ENCODE measurements at regions not wholly inside any gene's neighbourhood (a gene's known extent, or its start where the extent isn't known, plus 50 kb on each side); places are given as distances from the start of the nearest gene placed in this dataset.

DNA sequence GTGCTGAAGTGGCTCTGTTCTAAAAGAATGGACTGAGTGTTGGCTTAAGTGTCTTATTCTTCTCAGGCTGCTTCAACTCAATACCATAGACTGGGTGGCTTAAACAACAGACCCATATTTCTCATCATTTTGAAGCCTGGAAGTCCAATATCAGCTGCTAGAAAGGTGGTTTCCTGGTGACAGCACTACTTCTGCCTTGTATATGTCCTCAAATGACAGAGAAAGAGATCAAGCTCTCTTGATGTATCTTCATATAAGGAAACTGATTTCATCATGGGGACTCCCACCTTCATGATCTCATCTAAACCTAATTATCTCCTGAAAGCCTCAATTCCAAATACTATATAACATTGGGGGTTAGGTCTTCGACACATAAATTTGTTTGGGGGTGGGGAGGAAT is 449.7 kb upstream of the DSEL start:
- intact Hi-C loops (cut with DNase I) = no loop called here
- DNase-seq (ENCODE audit: low spot score) (no peak), ATAC-seq (no peak)

DNA sequence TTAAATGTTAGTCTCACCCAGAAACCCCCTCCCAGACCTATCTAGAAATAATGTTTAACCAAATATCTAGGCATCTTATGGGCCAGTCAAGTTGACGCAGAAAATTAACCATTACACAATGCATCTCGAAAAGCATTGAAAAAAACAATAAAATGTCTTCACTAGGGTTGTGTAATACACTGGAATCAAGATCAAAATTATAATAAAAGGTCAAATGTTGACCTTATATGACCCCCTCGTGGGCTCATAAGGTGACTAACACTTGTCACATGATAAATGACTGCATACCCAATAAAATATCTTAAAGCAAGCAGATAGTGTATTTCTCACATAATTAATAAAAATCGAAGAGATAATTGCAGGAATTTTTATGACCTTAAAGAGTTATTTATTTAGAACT is 447.9 kb upstream of the DSEL start:
- intact Hi-C loops (cut with DNase I) = no loop called here
- DNase-seq (ENCODE audit: low spot score) = no peak
- no peak for ATAC-seq

DNA sequence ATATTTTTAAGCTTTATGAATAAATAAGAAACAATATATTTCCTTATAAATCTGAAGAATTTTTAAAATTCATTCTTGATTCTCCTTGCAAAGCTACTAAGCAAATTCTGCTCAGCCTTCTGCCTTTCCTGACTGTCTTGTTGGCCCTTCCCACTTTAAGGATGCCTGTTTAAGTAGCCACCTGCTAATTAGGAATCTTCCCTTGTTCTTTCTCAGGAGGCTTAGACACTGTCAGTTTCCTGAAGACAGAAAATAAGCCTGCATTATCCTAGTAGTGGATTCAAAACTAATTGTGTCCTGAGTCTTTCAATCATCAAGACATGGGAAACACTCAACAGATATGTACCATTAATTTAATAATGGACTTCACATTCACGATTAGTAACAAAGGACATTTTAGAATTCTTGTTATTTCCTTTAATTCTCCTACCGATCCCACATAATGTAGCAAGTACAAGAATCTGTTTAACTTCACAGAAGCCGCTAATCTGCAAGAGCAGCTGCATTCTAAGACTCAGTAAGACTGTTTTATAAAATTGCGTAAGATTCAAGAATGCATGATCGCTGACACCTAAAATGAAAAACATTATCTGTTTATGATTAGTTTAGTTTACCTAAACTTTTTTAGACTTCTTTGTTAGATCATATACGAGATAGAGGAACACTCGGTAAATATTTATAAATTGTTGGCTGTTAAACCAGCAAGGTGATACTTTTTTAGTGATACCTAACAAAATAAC is 445.4 kb upstream of the DSEL start:
- DNase-seq (ENCODE audit: low spot score) (no peak), ATAC-seq (no peak)
- intact Hi-C loops (cut with DNase I) = no loop called here

DNA sequence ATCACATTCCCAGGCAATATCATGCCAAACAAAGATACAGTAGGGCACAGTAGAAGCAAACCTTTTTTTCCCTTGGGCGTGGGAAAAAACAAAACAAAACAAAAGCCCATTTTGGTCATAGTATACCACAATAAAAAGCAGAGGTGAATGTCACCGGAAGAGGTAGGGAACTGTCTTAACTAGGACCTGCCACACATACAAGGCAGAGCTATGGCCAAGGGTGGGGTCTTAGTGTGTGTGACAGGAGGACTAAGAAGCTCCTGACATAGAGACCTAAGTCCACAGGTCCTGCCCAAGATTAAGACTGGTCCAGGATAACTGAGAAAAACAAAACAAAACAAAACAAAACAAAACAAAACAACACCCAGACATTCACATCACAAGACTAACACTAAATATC is 441.2 kb upstream of the DSEL start:
- DNase-seq (ENCODE audit: low spot score) (no peak), ATAC-seq (no peak)
- intact Hi-C loops (cut with DNase I) = no loop called here

DNA sequence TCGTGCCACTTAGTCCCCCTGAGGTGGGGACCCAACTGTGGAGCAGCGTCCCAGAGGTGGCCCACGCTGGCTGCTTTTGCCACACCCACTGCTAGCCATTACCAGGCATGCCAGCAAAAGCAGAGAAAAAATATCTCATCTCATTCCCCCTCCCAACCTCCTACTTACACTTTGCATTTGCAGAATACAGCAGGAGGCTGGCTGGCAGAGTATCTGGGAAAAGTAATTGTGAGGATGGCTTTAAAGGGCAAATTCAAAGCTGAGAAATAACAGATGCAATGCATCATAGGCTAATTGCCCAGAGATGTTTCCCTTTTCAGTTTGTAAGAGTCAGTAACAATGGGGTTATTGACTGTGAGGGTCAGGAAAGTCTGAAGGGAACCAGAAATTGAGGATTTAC is 438.1 kb upstream of the DSEL start:
- ATAC-seq (no peak), DNase-seq (ENCODE audit: low spot score) (no peak)
- intact Hi-C loops (cut with DNase I) = no loop called here

DNA sequence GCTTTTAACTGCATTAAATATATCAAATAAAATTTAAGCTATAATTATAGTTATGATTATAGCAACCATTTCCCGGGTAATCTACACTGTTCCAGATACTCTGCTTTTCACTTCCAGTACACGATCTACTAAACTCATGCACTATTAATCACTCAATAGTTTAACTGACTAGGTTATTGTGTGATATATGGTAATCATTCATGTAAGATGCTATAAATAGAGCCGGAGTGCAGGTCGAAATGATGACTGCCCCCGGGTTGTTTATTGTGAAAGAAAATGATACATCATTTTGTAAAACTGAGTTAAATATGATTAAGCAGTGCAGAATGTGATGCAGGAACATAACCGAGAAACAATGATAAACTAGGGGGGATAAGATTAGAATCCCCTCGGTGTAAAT is 434.6 kb upstream of the DSEL start:
- intact Hi-C loops (cut with DNase I) = no loop called here
- ATAC-seq (no peak), DNase-seq (ENCODE audit: low spot score) (no peak)

DNA sequence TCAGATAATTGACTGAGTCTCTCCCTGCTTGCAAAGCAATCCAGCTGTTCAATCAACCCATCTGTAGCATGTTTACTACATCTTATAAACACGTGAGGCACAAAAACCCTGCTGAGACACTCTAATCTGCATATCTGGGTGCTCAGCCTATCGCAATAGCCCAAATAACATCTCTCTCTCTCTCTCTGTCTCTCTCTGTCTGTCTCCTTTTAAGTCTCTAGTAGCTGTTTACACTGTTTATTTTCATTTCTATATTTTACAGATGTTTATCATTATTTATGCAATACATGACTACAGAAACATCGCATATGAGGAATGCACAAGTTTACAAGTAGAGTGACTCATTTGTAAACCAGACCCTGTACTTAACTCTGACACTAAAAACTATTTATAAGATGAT is 422.1 kb upstream of the DSEL start:
- intact Hi-C loops (cut with DNase I) = no loop called here
- DNase-seq (ENCODE audit: low spot score) (no peak), ATAC-seq (no peak)

DNA sequence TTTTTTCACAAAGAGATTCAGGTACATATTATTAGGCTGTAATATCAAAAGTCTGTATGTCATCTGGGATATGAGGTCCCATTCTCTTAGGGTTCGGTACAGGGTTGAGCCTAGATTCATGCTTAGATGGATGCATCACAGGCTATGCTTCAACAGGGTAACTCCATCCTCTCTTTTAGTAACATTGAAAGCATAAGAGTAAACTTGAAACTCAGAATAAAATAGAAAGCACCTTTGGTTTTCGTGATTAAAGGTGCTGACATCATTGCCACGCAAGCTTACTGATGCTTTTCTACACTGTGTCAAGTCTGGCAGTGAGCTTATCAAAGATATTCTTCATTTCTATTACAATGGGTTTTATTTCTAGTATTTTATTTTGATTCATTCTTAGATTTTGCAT is 419.1 kb upstream of the DSEL start:
- intact Hi-C loops (cut with DNase I) = no loop called here
- DNase-seq (ENCODE audit: low spot score) (no peak), ATAC-seq (no peak)

DNA sequence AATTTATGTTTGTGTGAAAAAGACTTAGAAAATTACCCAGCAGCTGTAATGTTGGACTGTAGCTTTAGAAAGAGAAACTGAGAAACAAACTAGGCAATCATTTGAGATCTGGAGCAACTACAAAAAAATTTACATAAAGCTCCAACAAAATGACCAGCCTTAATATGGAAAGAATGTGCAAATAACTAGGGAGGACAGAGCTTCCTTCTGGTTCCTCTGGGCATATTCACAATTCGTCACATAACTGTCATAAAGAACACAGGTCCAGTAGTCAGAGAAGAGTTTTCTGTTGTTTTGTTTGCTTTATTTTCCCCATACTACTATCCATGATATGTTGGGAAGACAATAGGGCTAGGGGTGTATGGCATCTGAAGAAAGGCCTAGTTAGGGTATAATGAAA is 416.8 kb upstream of the DSEL start:
- no peak for ATAC-seq
- DNase-seq (ENCODE audit: low spot score) = no peak
- intact Hi-C loops (cut with DNase I) = no loop called here

DNA sequence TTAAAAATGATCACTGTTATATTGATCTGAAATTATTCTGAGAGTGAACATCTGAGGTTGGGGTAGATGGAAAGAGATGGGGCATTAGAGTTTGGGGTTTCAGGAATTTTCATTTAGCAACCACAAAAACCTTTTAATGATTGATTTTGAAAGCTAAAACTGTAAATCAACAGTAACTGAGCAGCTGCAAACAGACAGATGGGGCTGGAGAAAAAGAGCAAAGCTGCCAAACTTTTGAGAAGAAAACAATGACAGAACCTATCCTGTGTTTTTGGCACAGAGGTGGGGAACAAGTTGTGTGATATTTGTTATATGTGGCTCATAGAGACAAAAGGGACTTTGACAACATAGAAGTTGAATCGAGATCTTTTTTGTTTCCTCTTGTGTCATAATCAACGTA is 415.8 kb upstream of the DSEL start:
- DNase-seq (ENCODE audit: low spot score) = no peak
- intact Hi-C loops (cut with DNase I) = no loop called here
- no peak for ATAC-seq

DNA sequence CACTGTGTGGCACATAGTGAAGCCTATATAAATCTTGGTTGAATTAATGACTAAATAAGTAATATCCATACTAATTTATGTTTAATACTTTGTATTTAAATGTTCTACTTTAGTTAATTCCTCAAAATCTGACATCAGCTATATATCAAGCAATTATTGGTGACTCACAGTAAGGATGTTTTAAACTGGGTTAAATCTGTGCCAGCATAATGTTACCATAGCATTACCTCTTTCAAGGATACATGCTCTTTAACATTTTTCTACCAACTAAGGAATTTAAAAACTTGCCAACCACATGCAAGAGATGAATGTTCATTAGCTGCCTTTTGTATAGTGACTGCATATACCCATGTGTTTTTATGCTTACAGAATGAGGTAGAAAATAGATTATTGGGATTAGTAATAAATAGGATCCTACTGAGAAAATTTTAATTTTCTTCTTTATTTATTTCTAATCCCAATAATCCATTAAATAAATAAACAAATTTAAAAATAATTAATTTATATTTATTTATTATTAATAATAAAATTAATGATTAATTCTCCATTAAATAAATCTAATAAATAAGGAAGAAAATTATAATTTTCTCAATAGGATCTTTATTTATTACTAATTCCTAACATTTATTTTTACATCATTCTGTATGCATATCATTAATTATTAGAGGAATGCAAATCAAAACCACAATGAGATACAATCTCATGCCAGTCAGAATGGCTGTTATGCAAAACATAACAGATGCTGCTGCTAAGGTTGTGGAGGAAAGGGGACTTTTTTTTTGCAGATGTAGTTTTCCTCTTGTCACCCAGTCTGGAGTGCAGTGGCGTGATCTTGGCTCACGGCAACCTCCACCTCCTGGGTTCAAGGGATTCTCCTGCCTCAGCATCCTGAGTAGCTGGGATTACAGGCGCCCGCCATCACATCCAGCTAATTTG is 410.7 kb upstream of the DSEL start:
- intact Hi-C loops (cut with DNase I) = no loop called here
- DNase-seq (ENCODE audit: low spot score) (no peak), ATAC-seq (no peak)

DNA sequence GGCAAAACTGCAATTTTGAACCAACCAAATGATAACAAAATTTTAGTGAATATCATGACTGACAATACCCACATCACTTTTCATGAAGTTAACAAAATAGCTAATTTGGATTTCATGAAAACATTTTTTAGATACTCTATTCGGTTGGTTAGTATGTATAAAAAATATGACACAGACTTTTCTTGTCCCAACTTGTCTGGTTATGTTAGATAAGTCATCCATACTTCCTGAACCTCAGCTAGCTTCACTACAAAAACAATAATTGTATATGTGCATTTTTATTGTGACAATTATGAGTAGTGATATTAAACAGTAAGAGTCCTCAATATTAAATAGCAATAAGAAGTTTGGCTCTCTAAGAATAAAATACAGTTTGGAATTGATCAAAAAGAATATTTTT is 408.1 kb upstream of the DSEL start:
- DNase-seq (ENCODE audit: low spot score) (no peak), ATAC-seq (no peak)
- intact Hi-C loops (cut with DNase I) = no loop called here

DNA sequence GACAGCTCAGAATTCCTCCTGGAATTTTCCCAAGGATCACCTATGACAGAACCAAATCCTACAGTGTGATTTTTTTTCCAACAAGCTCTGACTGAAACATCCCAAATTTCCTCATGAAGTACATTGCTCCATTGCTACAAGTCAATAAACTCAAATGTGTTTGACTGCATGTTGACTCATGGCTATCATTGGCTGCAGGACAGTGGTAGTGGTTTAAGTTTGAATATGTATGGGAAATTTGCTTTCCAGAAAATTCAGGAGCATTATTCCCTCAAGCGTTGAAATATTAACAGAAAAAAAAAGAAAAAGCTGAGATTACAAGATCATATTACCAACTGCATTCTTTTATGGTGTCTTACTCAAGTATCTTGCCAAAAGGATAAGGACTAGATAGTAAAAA is 402.8 kb upstream of the DSEL start:
- ATAC-seq = no peak
- DNase-seq (ENCODE audit: low spot score) = no peak
- intact Hi-C loops (cut with DNase I) = no loop called here

DNA sequence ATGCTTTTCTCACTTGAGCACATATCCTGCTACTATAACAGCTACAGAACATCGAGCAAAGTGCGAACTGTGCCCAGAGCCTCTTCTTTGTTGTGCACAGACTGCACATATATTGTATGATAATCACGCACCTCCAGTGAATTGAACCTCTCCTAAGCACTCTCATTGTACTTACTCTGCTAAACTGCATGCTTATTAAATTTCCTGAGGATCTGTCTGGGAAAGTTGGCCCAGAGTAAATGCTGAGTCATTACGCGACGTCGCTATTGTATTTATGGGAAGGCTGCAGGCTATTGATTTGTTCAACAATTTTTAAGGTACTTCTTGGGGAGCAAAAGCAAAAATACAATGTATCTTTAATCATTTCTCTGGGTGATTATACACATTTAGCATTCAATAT is 399.6 kb upstream of the DSEL start:
- intact Hi-C loops (cut with DNase I) = no loop called here

DNA sequence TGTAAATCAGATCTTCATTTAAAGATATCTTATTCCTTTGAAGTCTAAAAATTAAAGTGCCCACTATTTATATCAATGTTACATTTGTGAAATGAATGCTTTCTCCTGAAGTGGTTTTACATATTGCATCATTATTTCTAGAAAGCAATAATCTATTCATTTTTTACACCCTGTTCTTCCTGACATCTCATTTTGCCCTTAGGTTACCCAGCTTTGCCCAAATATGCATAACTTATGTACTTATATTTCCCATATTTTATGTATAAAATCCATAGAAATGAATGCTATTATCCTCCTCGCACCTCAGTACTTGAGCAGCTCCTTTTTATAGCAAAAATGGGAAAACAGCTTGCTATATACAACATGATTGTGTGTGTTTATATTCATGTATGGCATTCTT is 396.5 kb upstream of the DSEL start:
- DNase-seq (ENCODE audit: low spot score) = no peak
- no peak for ATAC-seq
- intact Hi-C loops (cut with DNase I) = no loop called here

More for the DNA sequence above, 399.6 kb upstream of the DSEL start:
- ATAC-seq (no peak), DNase-seq (ENCODE audit: low spot score) (no peak)

DNA sequence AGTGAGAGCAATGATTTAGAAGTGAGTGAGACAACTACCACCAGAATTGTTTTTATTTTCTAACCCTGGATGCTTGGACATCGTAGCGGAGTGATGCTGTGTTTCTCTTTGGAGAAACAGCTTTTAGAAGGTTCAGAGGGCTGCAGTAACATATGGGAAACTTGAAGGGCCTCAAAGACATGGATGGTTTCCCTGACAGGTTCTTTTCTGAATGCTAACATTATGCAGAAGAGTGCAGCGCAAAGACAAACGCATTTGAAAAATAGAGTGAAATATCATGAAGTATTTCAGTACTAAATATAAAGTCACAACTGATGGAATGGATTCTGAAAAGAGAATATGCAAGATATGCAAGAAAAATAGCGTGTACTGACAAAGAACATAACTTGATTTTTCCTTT is 385.1 kb upstream of the DSEL start:
- intact Hi-C loops (cut with DNase I) = no loop called here
- no peak for ATAC-seq
- no peak for DNase-seq (ENCODE audit: low spot score)

DNA sequence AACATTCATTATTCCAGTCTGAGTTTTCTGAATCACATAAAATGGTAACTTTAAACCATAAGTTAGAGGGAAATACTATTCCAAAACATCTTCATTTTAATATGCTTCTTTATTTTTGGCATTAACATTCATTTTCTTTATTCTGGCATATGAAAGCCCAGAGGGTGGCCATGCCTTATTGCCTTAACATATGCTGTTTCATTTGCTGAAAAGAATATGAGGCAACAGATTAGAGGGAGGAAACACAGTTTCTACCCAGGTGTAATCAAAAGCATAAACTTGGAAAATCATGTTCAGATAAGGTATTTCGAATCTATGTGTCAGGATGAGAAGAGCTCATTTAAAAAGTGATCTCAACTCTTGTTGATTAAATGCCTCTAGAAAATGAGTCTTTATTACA is 379.9 kb upstream of the DSEL start:
- intact Hi-C loops (cut with DNase I) = no loop called here
- no peak for DNase-seq (ENCODE audit: low spot score)
- ATAC-seq = no peak

DNA sequence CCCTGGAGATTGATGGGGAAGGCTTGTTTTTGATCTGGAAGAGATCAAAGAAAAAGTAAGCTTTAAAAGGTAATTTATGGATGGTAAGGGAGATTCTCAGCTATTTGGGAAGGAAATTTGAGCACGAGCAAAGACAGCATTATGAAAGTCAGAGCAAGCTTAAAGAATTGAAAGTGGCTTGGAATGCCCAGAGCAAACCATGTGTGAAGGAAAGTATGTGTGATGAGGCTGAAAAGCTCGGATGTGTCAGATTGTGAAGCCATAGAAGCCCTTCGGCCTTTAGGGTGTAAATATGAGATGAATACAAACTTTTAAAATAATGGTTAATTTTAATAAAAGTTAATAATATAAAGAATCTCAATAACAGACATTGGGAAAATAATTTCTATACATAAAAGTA is 377.4 kb upstream of the DSEL start:
- intact Hi-C loops (cut with DNase I) = no loop called here
- DNase-seq (ENCODE audit: low spot score) (no peak), ATAC-seq (no peak)

DNA sequence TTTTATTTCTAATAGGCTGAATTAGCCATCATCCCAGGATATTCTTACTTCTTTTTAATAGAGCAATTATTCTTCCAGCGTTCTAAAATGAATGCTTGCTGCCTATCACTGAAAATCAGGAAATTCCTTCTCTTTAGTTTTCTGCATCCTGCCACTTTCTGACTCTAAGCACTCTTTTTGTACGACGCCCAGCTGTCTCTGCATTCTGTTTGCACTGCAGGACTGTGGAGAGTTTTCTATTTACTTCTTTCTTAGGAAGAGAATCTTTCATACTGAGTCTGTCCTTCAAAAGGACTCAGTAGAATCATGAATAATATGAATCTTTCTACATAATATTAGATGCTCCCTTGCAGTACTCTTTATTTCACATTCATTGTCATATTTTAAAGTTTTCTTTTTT is 360.4 kb upstream of the DSEL start:
- intact Hi-C loops (cut with DNase I) = no loop called here
- no peak for DNase-seq (ENCODE audit: low spot score)
- no peak for ATAC-seq

DNA sequence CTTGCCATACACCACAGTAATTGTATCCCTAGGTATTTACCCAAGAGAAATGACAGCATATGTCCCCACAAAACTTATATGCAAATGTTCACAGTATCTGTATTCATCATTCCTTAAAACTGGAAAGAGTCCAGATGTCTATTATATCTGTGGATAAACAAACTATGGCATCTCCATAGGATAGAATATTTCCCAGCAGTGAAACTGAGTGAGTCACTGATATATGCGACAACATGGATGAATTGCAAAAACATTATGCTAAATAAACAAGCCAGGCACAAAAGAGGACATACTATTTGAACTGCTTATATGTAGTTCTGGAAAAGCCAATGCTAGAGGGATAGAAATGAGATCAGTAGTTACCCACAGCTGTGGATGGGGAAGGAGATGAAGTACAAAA is 359.4 kb upstream of the DSEL start:
- ATAC-seq (no peak), DNase-seq (ENCODE audit: low spot score) (no peak)
- intact Hi-C loops (cut with DNase I) = no loop called here

DNA sequence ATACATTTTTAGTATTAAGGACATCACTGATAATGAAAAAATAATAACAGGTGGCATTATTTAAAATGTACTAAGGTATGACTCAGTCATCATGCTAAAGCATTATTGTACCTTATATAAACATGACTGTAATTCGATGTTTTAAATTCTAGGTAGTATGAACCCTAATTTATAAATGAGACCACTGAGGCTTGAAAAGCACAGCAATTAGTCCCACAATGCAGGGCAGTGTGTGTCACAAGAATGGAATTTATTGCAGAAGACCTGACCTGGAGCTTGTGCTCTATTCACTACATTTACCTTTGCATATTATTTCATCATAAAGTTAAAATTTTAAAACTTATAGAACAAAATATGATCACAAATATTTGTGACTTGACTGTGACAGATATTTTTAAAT is 358.5 kb upstream of the DSEL start:
- DNase-seq (ENCODE audit: low spot score) = no peak
- no peak for ATAC-seq
- intact Hi-C loops (cut with DNase I) = no loop called here
